A549 (cell line): ENCODE measurements at regions not wholly inside any gene's neighbourhood (a gene's known extent, or its start where the extent isn't known, plus 50 kb on each side); places are given as distances from the start of the nearest gene placed in this dataset.

ENCODE experiments used
- ATAC-seq, 2 experiments: fragments of 200-7000 bp in 1 of 2; fragments of >200 bp in 1 of 2; cut with Nextera tagmentation in 1 of 2; cut with Tn5 transposase in 1 of 2; 3 replicates each; pipeline versions ENCODE4 v1.8.0 to v1.9.1; 2018 to 2020; ENCODE audit warnings: mild to moderate bottlenecking in 1 of 2, moderate library complexity in 1 of 2
- CTCF ChIA-PET: fragments of 300-600 bp; sonication (Branson Sonifier 250); formaldehyde crosslinking; extraction: SDS; loops from one replicate; lab custom pipeline; 2021; ENCODE audit warnings: antibody characterized with exemption, inconsistent platforms; lab: Yijun Ruan, JAX
- POLR2A ChIA-PET: fragments of 350-600 bp; formaldehyde crosslinking; extraction: SDS; loops from one replicate; lab custom pipeline; 2021; ENCODE audit warnings: antibody characterized with exemption, inconsistent platforms; lab: Yijun Ruan, JAX
- DNase-seq, 2 experiments: peaks; one replicate each; pipeline versions ENCODE4 v3.0.0 to v3.0.0-alpha.2; 2011 to 2016; ENCODE audit warnings: low read depth in 1 of 2, low spot score in 1 of 2
- FAIRE-seq: peaks from 2 replicates; lab custom pipeline; 2011; peaks lifted over from hg19 to GRCh38; lab: Jason Lieb, UNC
- H3K27ac ChIP-seq, 2 experiments: fragments of >200 bp; sonication (Bioruptor Twin); formaldehyde crosslinking; 3 replicates each; pipeline ENCODE4 v1.5.1; 2016 to 2017
- H3K4me1 ChIP-seq: fragments of >200 bp; sonication (Bioruptor Twin); formaldehyde crosslinking; 3 replicates; pipeline ENCODE4 v1.6.1; 2016
- H3K4me2 ChIP-seq: fragments of >200 bp; sonication (Bioruptor Twin); formaldehyde crosslinking; 3 replicates; pipeline ENCODE4 v1.6.1; 2016
- H3K4me3 ChIP-seq: fragments of >200 bp; sonication (Bioruptor Twin); formaldehyde crosslinking; 3 replicates; pipeline ENCODE4 v1.5.1; 2016
- H3K9me3 ChIP-seq: fragments of >200 bp; sonication (Bioruptor Twin); formaldehyde crosslinking; 3 replicates; pipeline ENCODE4 v1.6.1; 2016
- BCL3 ChIP-seq: fragments of >200 bp; sonication (Bioruptor Twin); formaldehyde crosslinking; IDR thresholded peaks from 3 replicates; pipeline ENCODE4 v1.6.1; 2016
- CHD2 ChIP-seq: fragments of 150-350 bp; IDR thresholded peaks from 2 replicates; pipeline ENCODE4 v1.6.1; 2014; ENCODE audit warnings: low read length; ENCODE audit not compliant: partially characterized antibody
- CHD4 ChIP-seq: fragments of 200-600 bp; sonication (generic); IDR thresholded peaks from 2 replicates; pipeline ENCODE4 v1.6.1; 2016; ENCODE audit warnings: antibody characterized with exemption, mild to moderate bottlenecking, borderline replicate concordance
- EP300 ChIP-seq, 2 experiments: fragments of >200 bp; sonication (Bioruptor Twin); formaldehyde crosslinking; IDR thresholded peaks; 2 replicates in 1 of 2; 3 replicates in 1 of 2; pipeline ENCODE4 v1.6.1; 2016 to 2017
- ESRRA ChIP-seq: fragments of 150-350 bp; IDR thresholded peaks from 2 replicates; pipeline ENCODE4 v1.6.1; 2014; ENCODE audit warnings: mild to moderate bottlenecking, low read length, borderline replicate concordance
- FOSB ChIP-seq: fragments of 250-450 bp; sonication (Bioruptor Pico); IDR thresholded peaks from 2 replicates; pipeline ENCODE4 v1.5.0; 2020; ENCODE audit warnings: mild to moderate bottlenecking, moderate library complexity
- FOSL2 ChIP-seq, 2 experiments: fragments of 450-650 bp in 1 of 2; fragments of >200 bp in 1 of 2; sonication (Bioruptor Twin) in 1 of 2; formaldehyde crosslinking; IDR thresholded peaks; 2 replicates each; pipeline versions ENCODE4 v1.5.0 to v1.6.1; 2016 to 2020; ENCODE audit warnings: mild to moderate bottlenecking in 1 of 2, moderate library complexity in 1 of 2
- HDAC2 ChIP-seq: fragments of 200-600 bp; sonication (generic); IDR thresholded peaks from 2 replicates; pipeline ENCODE4 v1.6.1; 2016
- HEYL ChIP-seq: fragments of 250-450 bp; sonication (Bioruptor Pico); IDR thresholded peaks from 2 replicates; pipeline ENCODE4 v1.8.0; 2021; ENCODE audit warnings: mild to moderate bottlenecking, moderate library complexity
- HMGXB4 ChIP-seq: fragments of 250-450 bp; sonication (Bioruptor Pico); IDR thresholded peaks from 2 replicates; pipeline ENCODE4 v1.5.0; 2021; ENCODE audit warnings: mild to moderate bottlenecking, moderate library complexity, borderline replicate concordance
- HOXB13 ChIP-seq: fragments of 250-450 bp; sonication (Bioruptor Pico); IDR thresholded peaks from 2 replicates; pipeline ENCODE4 v1.5.0; 2020; ENCODE audit warnings: low read depth, mild to moderate bottlenecking, moderate library complexity
- JUNB ChIP-seq: fragments of >200 bp; sonication (Bioruptor Twin); formaldehyde crosslinking; IDR thresholded peaks from 2 replicates; pipeline ENCODE4 v1.6.1; 2016
- MAFK ChIP-seq: fragments of 450-650 bp; IDR thresholded peaks from 2 replicates; pipeline ENCODE4 v1.6.1; 2014; ENCODE audit not compliant: partially characterized antibody
- MAX ChIP-seq: IDR thresholded peaks from 2 replicates; pipeline ENCODE4 v1.6.1; 2012
- NFE2L2 ChIP-seq: fragments of 150-350 bp; conservative IDR thresholded peaks from 2 replicates; pipeline ENCODE4 v1.6.1; 2014; ENCODE audit warnings: low read length
- NR3C1 ChIP-seq: fragments of >200 bp; sonication (Bioruptor Twin); formaldehyde crosslinking; IDR thresholded peaks from 3 replicates; pipeline ENCODE4 v1.6.1; 2017
- PBX3 ChIP-seq: IDR thresholded peaks from 2 replicates; pipeline ENCODE4 v1.6.1; 2012
- PHF8 ChIP-seq: fragments of 200-600 bp; sonication (generic); IDR thresholded peaks from 2 replicates; pipeline ENCODE4 v1.6.1; 2016; ENCODE audit warnings: low read depth, mild to moderate bottlenecking, antibody characterized with exemption, moderate library complexity, borderline replicate concordance
- RCOR1 ChIP-seq: fragments of 150-350 bp; IDR thresholded peaks from 2 replicates; pipeline ENCODE4 v1.6.1; 2014; ENCODE audit warnings: antibody characterized with exemption, low read length, low read depth
- REST ChIP-seq: fragments of 200-600 bp; sonication (generic); IDR thresholded peaks from 2 replicates; pipeline ENCODE4 v1.6.1; 2016; ENCODE audit warnings: antibody characterized with exemption, mild to moderate bottlenecking, moderate library complexity
- SMC3 ChIP-seq: fragments of >200 bp; sonication (Bioruptor Twin); formaldehyde crosslinking; IDR thresholded peaks from 3 replicates; pipeline ENCODE4 v1.6.1; 2018; ENCODE audit warnings: inconsistent platforms
- SREBF2 ChIP-seq: fragments of 450-650 bp; IDR thresholded peaks from 2 replicates; pipeline ENCODE4 v1.6.1; 2014; ENCODE audit warnings: mild to moderate bottlenecking, moderate library complexity
- ZC3H11A ChIP-seq: fragments of 450-650 bp; IDR thresholded peaks from 2 replicates; pipeline ENCODE4 v1.6.1; 2014; ENCODE audit warnings: antibody characterized with exemption, mild to moderate bottlenecking
- ZNF302 ChIP-seq: fragments of 250-450 bp; sonication (Bioruptor Pico); IDR thresholded peaks from 2 replicates; pipeline ENCODE4 v1.9.0; 2021; ENCODE audit warnings: inconsistent platforms, mild to moderate bottlenecking, moderate library complexity
- ZSCAN20 ChIP-seq: fragments of 250-450 bp; sonication (Bioruptor Pico); IDR thresholded peaks from 2 replicates; pipeline ENCODE4 v1.8.0; 2022; ENCODE audit warnings: mild to moderate bottlenecking, moderate library complexity
- WGBS: methylation state at CpG from one replicate; pipeline ENCODE4 v1.1.6; 2017; ENCODE audit errors: missing lambda C conversion rate; 5-methylcytosine and 5-hydroxymethylcytosine counted together

GRCh38 chr9:90514877-90515276 is 127.7 kb downstream of the DIRAS2 start:
- DNase-seq (no peak), FAIRE-seq (no peak), ATAC-seq (no peak)
- H3K27ac ChIP-seq, result no peak overlapping the region
- WGBS, result 37% methylated on average over 3 of the region's 3 CpGs
- no peaks in the 10 kb centered on the region for H3K9me3 ChIP-seq
- H3K4me3 ChIP-seq, result no peak overlapping the region
- TF ChIP-seq CHD4 (no peak), ZC3H11A (no peak), PHF8 (no peak), HDAC2 (no peak), RCOR1 (no peak), NR3C1 (no peak), MAFK (no peak), HOXB13 (CRISPR knock-in tag) (no peak), MAX (no peak), JUNB (no peak), NFE2L2 (no peak), SMC3 (no peak), EP300 (IDR thresholded peaks at IDR 0.05) (no peak), HMGXB4 (CRISPR knock-in tag) (no peak), FOSL2 (IDR thresholded peaks at IDR 0.05) (no peak), FOSL2 (CRISPR knock-in tag; IDR thresholded peaks at IDR 0.05) (no peak), HEYL (no peak), CHD2 (no peak), PBX3 (no peak), BCL3 (no peak), ESRRA (no peak)
- H3K4me2 ChIP-seq, result no peak overlapping the region
- ChIA-PET CTCF (no interaction called here), POLR2A (no interaction called here)
- no peaks in the 10 kb centered on the region for H3K4me1 ChIP-seq

GRCh38 chr9:90515510-90515909 is 127.1 kb downstream of the DIRAS2 start:
- Histone ChIP-seq H3K4me1 (no peaks in the 10 kb centered on the region), H3K9me3 (no peaks in the 10 kb centered on the region)
- CTCF ChIA-PET, result no interaction called here
- FAIRE-seq, result no peak
- WGBS, result 65% methylated on average over 5 of the region's 5 CpGs
- no peak for TF ChIP-seq PBX3
- TF ChIP-seq CHD2, result no peak
- no peak for TF ChIP-seq ZSCAN20 (CRISPR knock-in tag)
- no peak for TF ChIP-seq REST
- TF ChIP-seq SREBF2, result no peak
- TF ChIP-seq HDAC2, result no peak
- no peak for TF ChIP-seq ZNF302 (CRISPR knock-in tag)
- no peak for TF ChIP-seq FOSB (CRISPR knock-in tag)
- TF ChIP-seq, all 56 proteins: peak for 0
- POLR2A ChIA-PET, result no interaction called here
- DNase-seq (no peak), ATAC-seq (no peak)
- Histone ChIP-seq H3K27ac (no peak overlapping the region), H3K4me3 (no peak overlapping the region), H3K4me2 (no peak overlapping the region)
